Nephron progenitor cell (in vitro differentiated cells): ENCODE measurements at regions not wholly inside any gene's neighbourhood (a gene's known extent, or its start where the extent isn't known, plus 50 kb on each side); places are given as distances from the start of the nearest gene placed in this dataset.

Experiments
- DNase-seq: peaks from one replicate; pipeline ENCODE4 v3.0.0; 2021
- H3K27ac Mint-ChIP-seq: 2 replicates; pipeline ENCODE4 v1.8.0; 2021; ENCODE audit warnings: mild to moderate bottlenecking, moderate library complexity, mixed read lengths
- H3K27me3 Mint-ChIP-seq: 2 replicates; pipeline ENCODE4 v1.8.0; 2021; ENCODE audit warnings: mild to moderate bottlenecking, low read depth, mixed read lengths; ENCODE audit not compliant: poor library complexity
- H3K36me3 Mint-ChIP-seq: 2 replicates; pipeline ENCODE4 v1.8.0; 2021; ENCODE audit warnings: low read depth, mixed read lengths
- H3K4me1 Mint-ChIP-seq: 2 replicates; pipeline ENCODE4 v1.8.0; 2021; ENCODE audit warnings: mixed read lengths
- H3K4me3 Mint-ChIP-seq: 2 replicates; pipeline ENCODE4 v1.8.0; 2021; ENCODE audit warnings: mild to moderate bottlenecking, moderate library complexity, mixed read lengths
- H3K9me3 Mint-ChIP-seq: 2 replicates; pipeline ENCODE4 v1.8.0; 2021; ENCODE audit warnings: mild to moderate bottlenecking, moderate library complexity, mixed read lengths
- CTCF ChIP-seq: fragments of 200-600 bp; sonication (generic); IDR thresholded peaks from 2 replicates; pipeline ENCODE4 v1.5.0; 2021; ENCODE audit warnings: antibody characterized with exemption

GRCh38 chr10:6349846-6350535, 147.3 kb downstream of the PFKFB3 start:
- no peaks in the 10 kb centered on the region for H3K4me1 Mint-ChIP-seq
- peaks cover 14% of the 10 kb centered on the region for H3K27me3 Mint-ChIP-seq
- peaks cover 6% of the 10 kb centered on the region for H3K36me3 Mint-ChIP-seq
- no peak for DNase-seq
- H3K4me3 Mint-ChIP-seq: no peak overlapping the region
- no peak for TF ChIP-seq CTCF
- H3K27ac Mint-ChIP-seq: no peak overlapping the region
- peaks cover 12% of the 10 kb centered on the region for H3K9me3 Mint-ChIP-seq

- H3K27ac Mint-ChIP-seq: no peak overlapping the region
- H3K27me3 Mint-ChIP-seq: peaks cover 9% of the 10 kb centered on the region
- H3K9me3 Mint-ChIP-seq: peaks cover 14% of the 10 kb centered on the region
- DNase-seq: no peak
- no peaks in the 10 kb centered on the region for H3K4me1 Mint-ChIP-seq
- TF ChIP-seq CTCF: no peak
- H3K4me3 Mint-ChIP-seq: no peak overlapping the region
- H3K36me3 Mint-ChIP-seq: peaks cover 7% of the 10 kb centered on the region
These were observed 147.9 kb downstream of the PFKFB3 start for GRCh38 chr10:6350609-6351008.

GRCh38 chr10:6351495-6351894, 148.8 kb downstream of the PFKFB3 start:
- H3K36me3 Mint-ChIP-seq: peaks cover 7% of the 10 kb centered on the region
- H3K4me3 Mint-ChIP-seq: no peak overlapping the region
- DNase-seq: no peak
- no peaks in the 10 kb centered on the region for H3K4me1 Mint-ChIP-seq
- peaks cover 8% of the 10 kb centered on the region for H3K27me3 Mint-ChIP-seq
- H3K27ac Mint-ChIP-seq: no peak overlapping the region
- no peak for TF ChIP-seq CTCF
- peaks cover 20% of the 10 kb centered on the region for H3K9me3 Mint-ChIP-seq

- TF ChIP-seq CTCF: no peak
- H3K4me3 Mint-ChIP-seq: no peak overlapping the region
- no peak overlapping the region for H3K27ac Mint-ChIP-seq
- no peak for DNase-seq
- H3K9me3 Mint-ChIP-seq: peaks cover 37% of the 10 kb centered on the region
- H3K27me3 Mint-ChIP-seq: peaks cover 4% of the 10 kb centered on the region
- H3K4me1 Mint-ChIP-seq: no peaks in the 10 kb centered on the region
- peaks cover 10% of the 10 kb centered on the region for H3K36me3 Mint-ChIP-seq
These were observed 150.8 kb downstream of the PFKFB3 start for GRCh38 chr10:6353526-6353925.

- no peak for DNase-seq
- Mint-ChIP-seq H3K36me3 (peaks cover 13% of the 10 kb centered on the region), H3K4me3 (no peak overlapping the region), H3K9me3 (peaks cover 44% of the 10 kb centered on the region), H3K27ac (no peak overlapping the region), H3K27me3 (peaks cover 4% of the 10 kb centered on the region), H3K4me1 (no peaks in the 10 kb centered on the region)
- no peak for TF ChIP-seq CTCF
These were observed 151.5 kb downstream of the PFKFB3 start for GRCh38 chr10:6354168-6354772.
